GM18861 (cell line): ENCODE measurements at regions not wholly inside any gene's neighbourhood (a gene's known extent, or its start where the extent isn't known, plus 50 kb on each side); places are given as distances from the start of the nearest gene placed in this dataset.

ENCODE experiments used
- ATAC-seq: cut with Tn5 transposase; IDR thresholded peaks from one replicate; pipeline ENCODE4 v1.9.1; 2021; ENCODE audit not compliant: unreplicated experiment

GRCh38 chr12:130016986-130017385, 113.2 kb upstream of the TMEM132D start:
- ATAC-seq = no peak

- no peak for ATAC-seq
These were observed 114.0 kb upstream of the TMEM132D start for GRCh38 chr12:130017591-130018449.

GRCh38 chr12:130018614-130019013, 114.8 kb upstream of the TMEM132D start:
- no peak for ATAC-seq

GRCh38 chr12:130026608-130027176, 122.9 kb upstream of the TMEM132D start:
- ATAC-seq = no peak

GRCh38 chr12:130027798-130028197, 124.0 kb upstream of the TMEM132D start:
- ATAC-seq = no peak

- no peak for ATAC-seq
These were observed 125.3 kb upstream of the TMEM132D start for GRCh38 chr12:130029151-130029550.

GRCh38 chr12:130031041-130031440, 127.2 kb upstream of the TMEM132D start:
- ATAC-seq = no peak

GRCh38 chr12:130031571-130032189, 127.9 kb upstream of the TMEM132D start:
- ATAC-seq = peak; percentile 68

- ATAC-seq = no peak
These were observed 120.1 kb upstream of the FZD10 start for GRCh38 chr12:130041983-130042812.

GRCh38 chr12:130043685-130044406, 118.4 kb upstream of the FZD10 start:
- no peak for ATAC-seq

- ATAC-seq = no peak
These were observed 117.2 kb upstream of the FZD10 start for GRCh38 chr12:130044991-130045621.

- no peak for ATAC-seq
These were observed 112.6 kb upstream of the FZD10 start for GRCh38 chr12:130049666-130050065.

GRCh38 chr12:130051900-130052299, 110.4 kb upstream of the FZD10 start:
- ATAC-seq = no peak

GRCh38 chr12:130053651-130054069, 108.6 kb upstream of the FZD10 start:
- no peak for ATAC-seq

- no peak for ATAC-seq
These were observed 107.5 kb upstream of the FZD10 start for GRCh38 chr12:130054803-130055202.

GRCh38 chr12:130058926-130059472, 103.3 kb upstream of the FZD10 start:
- ATAC-seq = no peak

GRCh38 chr12:130063866-130064265, 98.4 kb upstream of the FZD10 start:
- ATAC-seq = no peak

GRCh38 chr12:130064999-130065398, 97.3 kb upstream of the FZD10 start:
- no peak for ATAC-seq

- no peak for ATAC-seq
These were observed 95.5 kb upstream of the FZD10 start for GRCh38 chr12:130066742-130067141.

- no peak for ATAC-seq
These were observed 93.5 kb upstream of the FZD10 start for GRCh38 chr12:130068741-130069140.
